GM10266 (cell line): ENCODE measurements at regions not wholly inside any gene's neighbourhood (a gene's known extent, or its start where the extent isn't known, plus 50 kb on each side); places are given as distances from the start of the nearest gene placed in this dataset.

Experiments used
- DNase-seq: peaks from one replicate; pipeline ENCODE4 v3.0.0; 2012; ENCODE audit errors: extremely low spot score
- TF ChIP-seq, protein P1 (sequence below): IDR thresholded peaks from 2 replicates; pipeline ENCODE4 v1.5.1; 2012; ENCODE audit warnings: mild to moderate bottlenecking, low read depth; ENCODE audit not compliant: control insufficient read depth, insufficient read depth; ENCODE audit errors: missing control alignments

DNA sequence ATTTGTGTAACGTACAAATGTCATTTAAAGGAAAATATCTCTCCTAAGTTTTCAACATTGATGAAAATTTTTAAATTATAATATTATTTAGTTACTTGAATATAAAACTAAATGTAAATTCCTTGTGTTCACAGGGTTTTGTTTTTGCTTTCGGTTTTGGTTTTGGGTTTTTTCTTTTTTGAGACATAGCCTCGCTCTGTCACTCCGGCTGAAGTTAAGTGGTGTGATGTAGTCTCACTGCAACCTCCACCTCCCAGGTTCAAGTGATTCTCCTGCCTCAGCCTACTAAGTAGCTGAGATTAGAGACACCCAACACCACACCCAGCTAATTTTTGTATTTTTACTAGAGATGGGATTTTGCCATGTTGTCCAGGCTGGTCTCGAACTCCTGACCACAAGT lies 79.3 kb upstream of the TCF12 start:
- TF ChIP-seq, protein P1, sequence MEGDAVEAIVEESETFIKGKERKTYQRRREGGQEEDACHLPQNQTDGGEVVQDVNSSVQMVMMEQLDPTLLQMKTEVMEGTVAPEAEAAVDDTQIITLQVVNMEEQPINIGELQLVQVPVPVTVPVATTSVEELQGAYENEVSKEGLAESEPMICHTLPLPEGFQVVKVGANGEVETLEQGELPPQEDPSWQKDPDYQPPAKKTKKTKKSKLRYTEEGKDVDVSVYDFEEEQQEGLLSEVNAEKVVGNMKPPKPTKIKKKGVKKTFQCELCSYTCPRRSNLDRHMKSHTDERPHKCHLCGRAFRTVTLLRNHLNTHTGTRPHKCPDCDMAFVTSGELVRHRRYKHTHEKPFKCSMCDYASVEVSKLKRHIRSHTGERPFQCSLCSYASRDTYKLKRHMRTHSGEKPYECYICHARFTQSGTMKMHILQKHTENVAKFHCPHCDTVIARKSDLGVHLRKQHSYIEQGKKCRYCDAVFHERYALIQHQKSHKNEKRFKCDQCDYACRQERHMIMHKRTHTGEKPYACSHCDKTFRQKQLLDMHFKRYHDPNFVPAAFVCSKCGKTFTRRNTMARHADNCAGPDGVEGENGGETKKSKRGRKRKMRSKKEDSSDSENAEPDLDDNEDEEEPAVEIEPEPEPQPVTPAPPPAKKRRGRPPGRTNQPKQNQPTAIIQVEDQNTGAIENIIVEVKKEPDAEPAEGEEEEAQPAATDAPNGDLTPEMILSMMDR: no peak
- DNase-seq: no peak

DNA sequence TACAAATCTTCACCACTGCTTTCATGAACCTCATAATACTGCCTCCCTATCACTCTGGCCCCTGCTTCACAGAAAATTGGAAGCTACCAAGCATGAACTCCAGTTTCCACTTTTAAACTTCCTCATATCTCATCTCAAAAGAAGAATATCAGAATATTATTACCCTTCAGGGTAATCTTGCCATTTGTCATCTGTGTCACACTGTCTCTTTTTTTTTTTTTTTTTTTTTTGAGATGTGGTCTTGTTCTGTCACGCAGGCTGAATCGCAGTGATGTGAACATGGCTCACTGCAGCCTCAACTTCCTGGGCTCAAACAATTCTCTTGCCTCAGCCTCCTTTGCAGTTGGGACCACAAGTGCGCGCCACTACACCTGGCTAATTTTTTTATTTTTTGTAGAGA lies 80.4 kb upstream of the TCF12 start:
- TF ChIP-seq, protein P1: no peak
- DNase-seq: no peak

DNA sequence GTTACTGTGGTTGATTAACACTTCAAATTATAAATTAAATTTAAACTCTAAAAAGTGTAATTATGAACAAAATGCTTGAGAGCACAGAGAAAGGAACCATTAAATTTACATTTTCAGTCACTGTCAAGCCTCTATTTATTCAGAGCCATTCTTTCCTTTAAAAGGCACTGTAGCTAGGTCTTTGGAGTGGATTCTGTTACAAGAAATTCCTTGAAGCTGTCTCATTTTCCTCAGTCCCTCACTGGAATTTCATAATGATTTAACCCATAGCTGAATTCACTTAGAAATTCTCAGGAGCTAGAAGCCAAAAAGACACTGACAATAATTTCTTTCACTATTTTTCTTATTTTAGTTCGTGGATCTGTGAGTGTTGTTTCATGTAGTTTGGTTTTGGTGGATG lies 81.2 kb upstream of the TCF12 start:
- TF ChIP-seq, protein P1: no peak
- no peak for DNase-seq

DNA sequence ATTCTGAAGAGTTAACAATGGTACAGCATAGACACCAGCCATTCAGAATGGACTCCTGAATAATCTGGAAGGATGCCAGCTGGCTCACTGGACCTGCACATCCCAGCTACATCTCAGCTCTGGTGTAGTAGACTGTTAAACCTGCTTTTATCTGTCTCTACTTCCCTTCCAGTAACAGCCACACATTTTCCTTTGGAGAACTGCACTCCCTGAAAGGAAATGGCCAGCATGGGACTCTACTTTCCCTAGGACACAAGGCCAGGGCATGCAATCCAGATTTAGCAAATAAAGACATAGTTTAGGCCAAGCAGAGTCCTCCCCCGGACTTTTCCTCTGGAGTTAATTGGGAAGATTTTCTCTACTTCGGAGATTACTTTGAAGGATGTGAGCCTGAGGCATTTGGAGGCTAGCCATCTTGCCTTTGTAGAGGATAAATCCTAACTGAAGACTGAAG lies 82.7 kb upstream of the TCF12 start:
- no peak for DNase-seq
- TF ChIP-seq, protein P1: no peak

DNA sequence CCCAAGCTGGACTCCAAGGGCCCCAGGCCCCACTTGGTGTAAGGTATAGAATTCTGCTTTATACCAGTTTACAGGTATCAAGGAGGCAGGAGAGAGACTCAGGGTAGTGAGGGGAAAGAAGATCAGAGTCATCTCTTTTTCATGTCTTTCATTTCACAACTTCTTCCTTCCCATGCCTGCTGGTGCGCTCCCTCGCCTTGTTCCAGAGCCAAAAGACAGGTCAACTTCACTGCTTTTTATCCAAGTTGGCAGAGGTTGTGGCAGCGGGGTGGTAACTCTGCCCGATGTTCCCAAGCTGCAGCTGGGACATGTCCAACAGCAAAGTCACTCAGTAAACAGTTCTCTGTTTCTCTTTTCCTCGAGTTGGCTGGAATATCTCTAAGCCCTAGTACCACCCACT lies 86.3 kb upstream of the TCF12 start:
- TF ChIP-seq, protein P1: no peak
- DNase-seq: no peak

DNA sequence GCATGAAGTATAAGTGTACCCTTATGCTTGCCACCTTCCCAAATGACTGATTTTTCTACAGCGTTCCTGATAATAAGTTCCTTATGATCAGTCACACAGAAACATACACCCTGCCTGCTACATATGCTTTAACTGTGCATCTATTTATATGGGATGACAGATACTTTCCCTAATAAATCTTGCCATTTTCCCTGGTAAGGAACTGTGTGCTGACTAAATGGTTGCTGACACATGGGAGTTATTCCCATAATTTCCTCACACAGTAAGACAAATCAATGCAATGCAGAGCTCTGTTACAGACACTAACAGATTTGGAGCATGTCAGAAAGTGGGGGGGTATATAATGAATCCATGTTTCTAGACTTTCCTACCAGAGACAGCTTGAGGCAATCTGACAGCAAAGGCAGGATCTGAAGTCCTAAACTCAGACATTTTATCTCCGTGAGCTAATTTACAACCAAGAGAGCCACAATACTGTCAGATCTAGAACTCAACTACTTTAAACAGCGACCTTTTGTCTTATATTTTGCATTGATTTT lies 86.9 kb upstream of the TCF12 start:
- TF ChIP-seq, protein P1: no peak
- DNase-seq: no peak

DNA sequence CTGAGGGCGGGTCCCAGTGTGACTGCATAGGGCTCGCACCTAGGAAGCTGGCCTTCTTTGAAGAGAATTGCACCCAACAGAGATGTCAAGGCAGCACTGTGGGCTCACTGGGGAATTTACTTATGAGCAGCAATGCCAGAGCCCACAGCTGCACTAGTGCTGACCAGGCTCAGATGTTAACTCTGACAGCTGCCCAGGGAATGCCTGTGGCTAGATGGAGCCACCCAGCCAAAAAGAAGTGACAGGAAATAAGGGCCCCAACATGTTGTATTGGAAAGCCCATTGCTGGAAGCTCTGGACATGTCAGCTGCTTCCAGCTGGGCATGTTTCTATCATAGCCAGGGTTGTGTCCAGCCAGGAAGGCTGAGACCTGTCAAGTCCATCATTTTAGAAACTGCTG lies 90.9 kb upstream of the ZNF280D start:
- TF ChIP-seq, protein P1: no peak

More for the DNA sequence above, 90.9 kb upstream of the ZNF280D start:
- no peak for DNase-seq
